GM20000 (cell line): ENCODE measurements at regions not wholly inside any gene's neighbourhood (a gene's known extent, or its start where the extent isn't known, plus 50 kb on each side); places are given as distances from the start of the nearest gene placed in this dataset.
"Not testable (repeated sequence)": the region's sequence is repeated elsewhere in the genome, so short reads cannot be mapped to it uniquely, and the experiment has no call there.

ENCODE experiments used
- DNase-seq: peaks from one replicate; pipeline ENCODE4 v3.0.0; 2012; ENCODE audit warnings: low spot score
- TF ChIP-seq, protein P1 (sequence below): IDR thresholded peaks from 2 replicates; pipeline ENCODE4 v1.5.1; 2012; ENCODE audit warnings: mild to moderate bottlenecking, control low read depth; ENCODE audit errors: extremely low read depth, missing control alignments

DNA sequence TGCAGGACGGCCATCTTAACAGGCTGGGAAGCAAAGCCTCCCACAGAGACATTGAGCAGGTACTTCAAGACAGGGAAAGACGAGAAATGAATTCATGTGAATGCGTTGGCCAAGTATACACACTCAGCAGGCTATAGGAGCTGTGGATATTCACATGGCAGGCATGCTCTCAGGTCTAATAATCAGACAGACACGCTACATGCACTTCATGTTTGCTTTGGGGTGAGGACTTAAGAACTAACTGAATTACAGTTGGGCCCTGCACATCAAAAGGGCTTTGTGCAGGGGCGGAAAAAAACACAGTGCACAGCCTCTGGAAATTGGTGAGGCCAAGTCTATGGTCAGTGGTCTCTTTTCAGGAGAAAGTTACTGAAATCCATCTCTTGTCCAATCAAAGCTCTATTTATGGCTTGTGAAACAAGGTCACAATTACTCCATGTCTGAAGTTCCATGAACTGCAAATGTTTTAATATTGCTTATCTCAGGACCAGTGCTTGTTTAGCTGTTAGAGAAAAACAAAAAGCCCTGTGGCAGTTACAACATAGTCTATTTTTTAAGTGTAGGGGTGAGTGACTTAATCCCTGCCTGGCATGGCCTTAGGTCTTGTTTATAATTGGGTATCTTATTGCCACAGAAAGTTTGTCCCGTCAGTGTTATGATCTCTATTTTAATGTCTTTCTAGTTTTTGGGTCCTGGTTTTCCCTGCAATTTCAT is 100.6 kb upstream of the GOLGA6L6 start:
- TF ChIP-seq, protein P1, sequence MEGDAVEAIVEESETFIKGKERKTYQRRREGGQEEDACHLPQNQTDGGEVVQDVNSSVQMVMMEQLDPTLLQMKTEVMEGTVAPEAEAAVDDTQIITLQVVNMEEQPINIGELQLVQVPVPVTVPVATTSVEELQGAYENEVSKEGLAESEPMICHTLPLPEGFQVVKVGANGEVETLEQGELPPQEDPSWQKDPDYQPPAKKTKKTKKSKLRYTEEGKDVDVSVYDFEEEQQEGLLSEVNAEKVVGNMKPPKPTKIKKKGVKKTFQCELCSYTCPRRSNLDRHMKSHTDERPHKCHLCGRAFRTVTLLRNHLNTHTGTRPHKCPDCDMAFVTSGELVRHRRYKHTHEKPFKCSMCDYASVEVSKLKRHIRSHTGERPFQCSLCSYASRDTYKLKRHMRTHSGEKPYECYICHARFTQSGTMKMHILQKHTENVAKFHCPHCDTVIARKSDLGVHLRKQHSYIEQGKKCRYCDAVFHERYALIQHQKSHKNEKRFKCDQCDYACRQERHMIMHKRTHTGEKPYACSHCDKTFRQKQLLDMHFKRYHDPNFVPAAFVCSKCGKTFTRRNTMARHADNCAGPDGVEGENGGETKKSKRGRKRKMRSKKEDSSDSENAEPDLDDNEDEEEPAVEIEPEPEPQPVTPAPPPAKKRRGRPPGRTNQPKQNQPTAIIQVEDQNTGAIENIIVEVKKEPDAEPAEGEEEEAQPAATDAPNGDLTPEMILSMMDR: no peak
- no peak for DNase-seq

DNA sequence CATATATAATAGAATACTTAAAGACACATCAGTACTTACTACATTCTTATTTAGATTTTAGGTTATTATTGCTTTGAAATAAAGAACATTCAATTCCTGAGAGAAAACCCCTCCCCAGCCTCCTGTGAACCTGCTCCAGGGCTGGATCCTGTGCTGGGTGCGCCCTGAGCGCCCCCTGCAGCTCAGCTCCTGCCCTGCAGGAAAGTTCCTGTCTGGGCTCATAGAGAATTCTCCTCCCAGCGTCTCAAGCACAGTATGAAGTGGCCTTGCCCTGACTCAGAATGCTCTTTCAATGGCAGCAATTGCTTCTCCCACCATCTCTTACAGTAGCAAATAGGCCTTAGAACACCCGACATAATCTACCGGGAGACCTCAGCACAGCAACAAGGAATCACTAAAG is 98.8 kb upstream of the GOLGA6L6 start:
- DNase-seq: not testable (repeated sequence)

DNA sequence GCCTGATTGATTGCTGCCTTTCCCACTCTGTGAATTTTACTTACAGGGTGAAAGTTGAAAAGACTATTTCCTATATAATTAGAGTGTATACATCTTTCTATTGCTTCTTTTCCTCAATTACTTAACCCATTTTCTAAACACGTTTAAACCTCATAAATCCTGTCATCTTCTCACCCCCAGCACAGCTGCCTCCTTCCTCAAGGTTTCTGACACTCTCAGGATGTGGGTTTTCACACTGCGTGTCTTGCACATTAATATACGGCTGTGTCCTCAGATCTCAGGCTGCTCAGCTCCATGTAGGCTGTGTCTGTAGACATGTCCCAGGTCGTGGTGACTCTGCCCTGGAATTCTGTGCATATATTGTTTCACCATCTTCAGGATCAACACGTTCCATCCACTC is 97.6 kb upstream of the GOLGA6L6 start:
- not testable (repeated sequence) for DNase-seq

DNA sequence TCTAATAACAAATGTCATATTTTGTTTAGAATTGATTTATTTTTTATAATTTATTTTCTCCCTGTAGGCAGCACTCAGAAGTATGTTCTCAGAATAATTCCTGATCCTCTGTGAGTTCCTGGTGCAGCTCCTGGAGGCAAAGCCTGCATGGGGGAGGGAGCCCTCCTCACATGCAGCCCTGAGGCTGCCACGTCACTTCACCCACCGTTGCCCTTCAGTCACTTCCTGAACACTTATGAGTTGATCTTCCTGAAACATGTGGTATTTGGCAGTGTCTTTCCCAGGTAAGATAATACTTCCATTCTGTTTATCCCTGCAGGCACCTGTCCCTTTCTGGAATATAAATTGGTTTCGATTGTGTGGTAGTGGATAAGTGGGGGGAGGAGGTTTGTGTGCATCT is 95.9 kb upstream of the GOLGA6L6 start:
- not testable (repeated sequence) for DNase-seq

DNA sequence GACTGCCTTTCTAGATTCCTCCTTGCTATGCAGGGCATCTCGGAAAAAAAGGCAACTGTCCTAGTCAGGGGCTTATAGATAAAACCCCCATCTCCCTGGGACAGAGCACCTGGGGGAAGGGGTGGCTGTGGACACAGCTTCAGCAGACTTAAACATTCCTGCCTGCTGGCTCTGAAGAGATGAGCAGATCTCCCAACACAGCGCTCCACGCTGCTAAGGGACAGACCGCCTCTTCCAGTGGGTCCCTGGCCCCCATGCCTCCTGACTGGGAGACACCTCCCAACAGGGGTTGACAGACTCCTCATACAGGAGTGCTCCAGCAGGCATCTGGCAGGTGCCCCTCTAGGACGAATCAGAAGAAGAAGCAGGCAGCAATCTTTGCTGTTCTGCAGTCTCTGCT is 87.9 kb upstream of the GOLGA6L6 start:
- not testable (repeated sequence) for DNase-seq

DNA sequence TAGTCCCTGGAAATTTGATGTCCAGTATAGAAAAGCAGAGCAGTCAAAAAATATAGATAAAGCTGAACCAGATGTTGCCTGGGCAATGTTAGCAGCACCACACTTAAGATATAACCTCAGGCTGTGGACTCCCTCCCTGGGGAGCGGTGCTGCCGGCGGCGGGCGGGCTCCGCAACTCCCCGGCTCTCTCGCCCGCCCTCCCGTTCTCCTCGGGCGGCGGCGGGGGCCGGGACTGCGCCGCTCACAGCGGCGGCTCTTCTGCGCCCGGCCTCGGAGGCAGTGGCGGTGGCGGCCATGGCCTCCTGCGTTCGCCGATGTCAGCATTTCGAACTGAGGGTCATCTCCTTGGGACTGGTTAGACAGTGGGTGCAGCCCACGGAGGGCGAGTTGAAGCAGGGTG is 86.9 kb upstream of the GOLGA6L6 start:
- DNase-seq: not testable (repeated sequence)

DNA sequence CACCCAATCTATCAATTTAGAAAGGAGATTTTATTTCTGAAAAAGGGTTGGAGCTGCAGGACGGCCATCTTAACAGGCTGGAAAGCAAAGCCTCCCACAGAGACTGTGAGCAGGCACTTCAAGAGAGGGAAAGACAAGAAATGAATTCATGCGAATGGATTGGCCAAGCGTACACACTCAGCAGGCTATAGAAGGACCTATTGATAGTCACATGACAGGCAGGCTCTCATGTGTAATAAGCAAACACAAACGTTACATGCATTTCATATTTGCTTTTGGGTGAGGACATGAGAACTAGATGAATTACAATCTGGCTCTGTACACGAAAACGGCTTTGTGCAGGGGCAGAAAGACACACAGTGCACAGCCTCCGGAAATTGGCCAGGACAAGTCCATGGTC is 83.9 kb upstream of the GOLGA6L6 start:
- DNase-seq: not testable (repeated sequence)

DNA sequence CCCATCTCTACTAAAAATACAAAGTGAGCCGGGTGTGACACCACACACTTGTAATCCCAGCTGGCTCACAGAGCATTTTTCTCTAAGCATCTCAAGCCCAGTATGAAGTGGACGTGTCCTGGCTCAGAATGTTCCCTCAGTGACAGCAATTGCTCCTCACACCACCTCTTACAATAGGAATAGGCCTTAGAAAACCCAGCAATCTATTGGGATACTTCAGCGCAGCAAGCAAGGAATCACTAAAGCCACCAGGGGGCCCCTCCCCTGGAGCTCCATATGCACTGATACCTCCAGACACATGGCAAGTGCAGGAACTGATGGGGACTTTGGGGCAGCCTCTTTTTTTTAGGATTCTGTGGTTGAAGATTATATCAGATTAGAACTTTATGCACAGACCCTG is 82.5 kb upstream of the GOLGA6L6 start:
- not testable (repeated sequence) for DNase-seq

DNA sequence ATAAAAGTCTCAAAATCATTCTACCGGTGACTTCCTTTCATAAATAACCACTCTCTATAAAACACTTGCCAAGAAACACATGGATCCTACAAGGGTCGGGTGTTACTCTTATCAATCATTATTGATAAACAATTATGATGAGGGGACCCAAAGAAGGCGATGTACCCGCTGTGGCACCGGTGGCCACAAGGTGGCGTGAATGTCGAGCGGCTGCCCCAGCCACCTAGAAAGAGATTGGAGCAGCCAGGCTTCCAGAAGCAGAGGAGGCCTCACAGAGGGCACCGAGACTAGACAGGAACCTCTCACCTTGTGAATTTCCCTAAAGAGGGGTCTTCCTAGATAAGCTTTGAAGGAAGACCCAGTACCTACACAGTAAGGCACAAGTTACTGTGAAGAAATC is 80.5 kb upstream of the GOLGA6L6 start:
- DNase-seq: not testable (repeated sequence)

DNA sequence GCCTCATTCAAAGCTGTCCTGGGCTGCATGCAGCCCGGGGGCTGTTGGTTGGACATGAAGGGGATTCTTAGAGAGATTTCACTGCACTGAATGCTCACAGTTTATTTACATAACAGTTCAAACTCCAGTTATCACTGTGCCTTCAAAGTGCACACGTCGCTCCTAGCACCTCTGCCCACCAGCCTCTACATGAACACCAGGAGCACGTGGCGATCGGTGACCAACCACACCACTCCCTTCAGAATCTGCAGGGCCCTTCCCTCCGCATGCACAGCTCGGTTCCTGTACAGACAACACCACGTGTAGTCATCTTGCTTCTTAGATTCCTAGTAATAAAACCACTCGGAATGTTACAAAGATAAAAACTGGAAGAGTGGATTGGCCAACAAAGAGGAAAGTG is 72.9 kb upstream of the GOLGA6L6 start:
- not testable (repeated sequence) for DNase-seq

DNA sequence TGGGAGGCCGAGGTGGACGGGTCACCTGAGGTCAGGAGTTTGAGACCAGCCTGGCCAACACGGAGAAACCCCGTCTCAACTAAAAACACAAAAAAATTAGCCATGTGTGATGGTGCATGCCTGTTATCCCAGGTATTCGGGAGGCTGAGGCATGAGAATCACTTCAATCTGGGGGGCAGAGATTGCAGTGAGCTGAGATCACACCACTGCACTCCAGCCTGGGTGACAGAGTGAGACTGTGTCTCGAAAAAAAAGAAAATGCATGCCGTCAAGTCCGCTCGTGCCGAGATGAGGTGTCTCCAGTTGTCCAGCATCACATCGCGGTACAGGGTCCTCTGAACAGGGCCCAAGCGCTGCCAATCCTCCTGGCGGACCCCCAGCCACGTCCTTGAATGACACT is 71.2 kb upstream of the GOLGA6L6 start:
- not testable (repeated sequence) for DNase-seq

DNA sequence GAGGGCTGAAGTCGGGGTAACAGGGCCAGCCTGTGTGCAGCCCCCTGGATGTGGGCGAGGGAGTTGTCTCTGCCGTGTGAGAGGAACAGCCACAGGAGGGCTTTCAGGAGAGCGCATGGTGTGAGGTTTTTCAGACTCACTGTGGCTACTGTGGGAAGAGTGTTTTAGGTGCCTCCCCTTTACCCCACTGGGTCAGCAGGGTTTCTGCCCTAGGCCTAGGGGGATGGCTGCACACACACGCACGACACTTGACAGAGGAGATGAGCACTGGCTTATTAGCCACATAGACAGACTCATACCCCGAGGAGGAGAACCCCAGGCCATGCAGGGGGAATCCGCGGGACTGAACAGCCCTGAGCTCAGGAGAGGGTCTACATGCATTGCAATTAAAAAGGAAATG is 70.8 kb upstream of the GOLGA6L6 start:
- not testable (repeated sequence) for DNase-seq

DNA sequence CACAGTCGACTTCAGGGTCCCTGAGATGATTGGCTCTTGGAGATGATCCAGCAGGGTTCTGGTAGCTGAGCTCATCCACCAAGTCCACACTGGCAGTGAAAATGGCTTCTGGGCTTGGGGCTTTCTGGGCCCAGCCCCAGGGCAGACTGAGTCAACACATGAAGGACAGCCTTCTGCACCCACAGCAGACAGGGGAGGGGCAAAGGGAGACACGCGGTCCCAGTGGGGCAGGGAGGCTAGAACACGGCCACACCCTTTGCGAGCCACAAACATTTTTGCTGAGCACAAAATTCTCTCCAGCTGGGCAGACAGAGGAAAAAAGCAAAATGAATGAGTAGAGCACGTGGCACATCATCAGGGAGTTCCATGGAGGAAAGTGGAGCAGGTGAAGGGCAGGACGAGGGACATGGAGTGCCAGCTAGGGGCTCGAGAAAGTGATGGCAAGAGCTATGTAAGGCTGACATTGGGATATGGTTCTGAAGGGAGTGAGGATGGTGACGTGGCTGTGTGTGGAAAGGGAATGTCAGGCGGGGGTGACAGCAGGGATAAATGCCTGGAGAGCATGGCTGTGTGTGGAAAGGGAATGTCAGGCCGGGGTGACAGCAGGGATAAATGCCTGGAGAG is 70.2 kb upstream of the GOLGA6L6 start:
- not testable (repeated sequence) for DNase-seq

DNA sequence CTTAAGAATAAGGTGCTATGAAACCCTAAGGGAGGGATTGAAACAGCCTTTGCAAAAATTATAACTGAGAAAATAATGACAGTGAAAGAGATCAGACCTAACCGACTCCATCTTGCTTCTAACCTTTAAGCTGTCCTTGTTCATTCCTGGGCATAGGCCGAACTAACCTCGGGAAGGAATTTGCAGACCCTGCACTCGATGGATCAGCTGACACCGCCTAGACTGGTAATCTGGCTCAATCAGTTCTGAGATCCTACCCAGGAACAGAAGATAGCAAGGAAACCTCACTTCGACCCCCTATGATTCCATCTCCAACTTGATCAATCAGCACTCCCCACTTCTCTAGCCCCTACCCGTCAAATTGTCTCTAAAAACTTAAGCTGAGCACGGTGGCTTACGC is 66.6 kb upstream of the GOLGA6L6 start:
- not testable (repeated sequence) for DNase-seq

DNA sequence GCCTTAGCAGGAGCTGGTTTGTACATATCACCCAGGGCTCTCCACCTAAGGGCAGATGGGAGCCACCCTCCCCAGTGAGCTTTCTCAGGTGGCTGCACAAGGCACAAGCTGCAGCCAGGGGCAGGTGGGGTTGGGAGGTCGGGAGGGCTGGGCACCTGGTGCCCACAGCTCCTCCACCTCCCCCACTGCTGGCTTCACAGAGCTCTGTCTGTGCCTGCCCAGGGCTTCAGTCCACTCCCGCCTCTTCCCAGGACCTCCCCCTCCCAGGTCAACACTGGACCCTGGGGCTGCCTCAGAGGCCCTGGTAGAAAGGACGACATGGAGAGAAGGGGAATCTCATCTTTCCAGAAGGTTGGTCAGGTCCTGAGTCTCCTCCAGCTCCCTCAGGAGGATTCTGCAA is 55.6 kb upstream of the GOLGA6L6 start:
- not testable (repeated sequence) for DNase-seq

DNA sequence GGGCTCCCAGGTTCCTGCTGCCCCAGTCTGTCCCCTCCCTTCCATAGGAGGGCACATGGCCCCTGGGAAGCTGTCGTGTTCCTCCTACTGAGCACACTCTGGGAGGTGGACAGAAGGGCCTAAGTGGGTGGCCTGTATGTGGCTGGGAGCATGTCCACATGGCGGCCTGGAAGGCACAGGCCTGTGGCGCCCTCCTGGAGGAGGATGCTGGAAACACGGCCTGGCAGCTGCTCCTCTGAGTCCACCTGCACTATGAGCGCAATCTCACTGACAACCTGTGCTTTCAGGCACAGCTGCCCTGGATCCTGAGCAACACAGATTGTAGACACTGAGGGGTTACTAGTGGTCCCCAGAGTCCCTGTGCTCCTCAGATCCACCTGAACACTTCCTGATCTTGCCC is 52.6 kb upstream of the GOLGA6L6 start:
- DNase-seq: not testable (repeated sequence)

DNA sequence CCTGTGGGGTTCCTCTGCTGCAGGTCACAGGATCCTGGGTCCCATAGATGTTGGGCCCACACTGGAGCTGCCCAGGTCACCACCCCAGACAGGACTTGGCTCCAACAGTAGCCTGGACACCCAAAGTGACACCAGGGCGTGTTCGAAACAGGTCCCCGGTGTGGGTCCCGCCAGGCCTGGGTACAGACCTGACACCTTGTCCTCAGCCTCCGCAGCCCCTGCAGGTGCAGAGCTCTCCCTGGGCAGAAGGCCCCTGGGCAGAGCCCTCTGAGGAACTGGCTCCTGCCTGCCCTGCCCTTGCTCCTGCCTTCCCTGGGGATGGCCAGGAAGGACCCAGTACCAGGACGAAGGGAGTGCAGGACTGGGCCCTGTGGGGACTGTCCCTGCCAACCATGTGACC is 50.3 kb upstream of the GOLGA6L6 start:
- DNase-seq: not testable (repeated sequence)
